ENCODE measurements at regions not wholly inside any gene's neighbourhood (a gene's known extent, or its start where the extent isn't known, plus 50 kb on each side); places are given as distances from the start of the nearest gene placed in this dataset.

DNA sequence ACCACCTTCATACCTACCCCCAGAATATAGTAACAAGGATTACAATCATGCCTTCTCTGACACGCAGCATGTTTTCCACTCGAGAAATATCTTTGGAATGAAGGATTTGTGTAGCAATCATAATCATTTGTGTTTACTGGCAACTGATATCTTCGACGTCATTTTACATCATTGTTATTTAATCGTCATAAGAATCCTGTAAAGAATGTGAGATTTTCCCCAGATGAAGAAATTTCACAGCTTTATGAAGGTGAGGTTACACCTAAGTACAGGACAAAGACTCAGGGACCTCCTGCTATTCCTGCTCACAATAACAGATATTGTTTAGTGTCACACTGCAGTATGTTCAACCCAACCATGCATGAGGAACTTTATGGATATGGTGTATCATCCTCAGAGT, 198.2 kb upstream of the LDB2 start:
- no peak for TF ChIP-seq MYC (IDR thresholded peaks at IDR 0.05; ENCODE audit: low read depth, low read length)
- TF ChIP-seq, protein P1, sequence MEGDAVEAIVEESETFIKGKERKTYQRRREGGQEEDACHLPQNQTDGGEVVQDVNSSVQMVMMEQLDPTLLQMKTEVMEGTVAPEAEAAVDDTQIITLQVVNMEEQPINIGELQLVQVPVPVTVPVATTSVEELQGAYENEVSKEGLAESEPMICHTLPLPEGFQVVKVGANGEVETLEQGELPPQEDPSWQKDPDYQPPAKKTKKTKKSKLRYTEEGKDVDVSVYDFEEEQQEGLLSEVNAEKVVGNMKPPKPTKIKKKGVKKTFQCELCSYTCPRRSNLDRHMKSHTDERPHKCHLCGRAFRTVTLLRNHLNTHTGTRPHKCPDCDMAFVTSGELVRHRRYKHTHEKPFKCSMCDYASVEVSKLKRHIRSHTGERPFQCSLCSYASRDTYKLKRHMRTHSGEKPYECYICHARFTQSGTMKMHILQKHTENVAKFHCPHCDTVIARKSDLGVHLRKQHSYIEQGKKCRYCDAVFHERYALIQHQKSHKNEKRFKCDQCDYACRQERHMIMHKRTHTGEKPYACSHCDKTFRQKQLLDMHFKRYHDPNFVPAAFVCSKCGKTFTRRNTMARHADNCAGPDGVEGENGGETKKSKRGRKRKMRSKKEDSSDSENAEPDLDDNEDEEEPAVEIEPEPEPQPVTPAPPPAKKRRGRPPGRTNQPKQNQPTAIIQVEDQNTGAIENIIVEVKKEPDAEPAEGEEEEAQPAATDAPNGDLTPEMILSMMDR (IDR thresholded peaks at IDR 0.05; ENCODE audit: low read depth, low read length), result no peak
- no peak for TF ChIP-seq POLR2A (IDR thresholded peaks at IDR 0.05; ENCODE audit: extremely low read depth, insufficient read length)
- TF ChIP-seq, protein P2, sequence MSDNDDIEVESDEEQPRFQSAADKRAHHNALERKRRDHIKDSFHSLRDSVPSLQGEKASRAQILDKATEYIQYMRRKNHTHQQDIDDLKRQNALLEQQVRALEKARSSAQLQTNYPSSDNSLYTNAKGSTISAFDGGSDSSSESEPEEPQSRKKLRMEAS (IDR thresholded peaks at IDR 0.05; ENCODE audit: low read depth, low read length), result no peak
- no peak for DNase-seq (ENCODE audit: low read depth)
- H3K4me3 ChIP-seq (ENCODE audit: low read depth, low read length), result no peak overlapping the region

DNA sequence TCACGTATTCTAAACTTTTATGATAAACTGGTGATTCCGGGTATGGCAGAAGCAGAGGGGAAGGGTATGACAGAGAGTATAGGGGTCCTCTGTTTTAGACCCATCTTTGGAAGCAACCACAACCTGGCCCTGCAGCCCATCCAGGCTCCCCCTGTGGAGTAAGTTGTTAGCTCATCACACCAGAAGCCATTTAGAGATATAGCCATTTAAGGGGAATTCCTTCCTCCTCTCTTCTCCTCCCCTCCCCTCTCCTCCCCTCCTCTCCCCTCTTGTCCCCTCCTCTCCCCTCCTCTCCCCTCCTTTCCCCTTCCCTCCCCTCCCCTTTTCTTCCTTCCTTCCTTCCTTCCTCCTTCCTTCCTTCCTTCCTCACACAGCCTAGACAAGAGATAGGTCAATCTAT, 197.3 kb upstream of the LDB2 start:
- TF ChIP-seq POLR2A (IDR thresholded peaks at IDR 0.05; ENCODE audit: extremely low read depth, insufficient read length) (no peak), MYC (IDR thresholded peaks at IDR 0.05; ENCODE audit: low read depth, low read length) (no peak)
- TF ChIP-seq, protein P1 (IDR thresholded peaks at IDR 0.05; ENCODE audit: low read depth, low read length), result no peak

DNA sequence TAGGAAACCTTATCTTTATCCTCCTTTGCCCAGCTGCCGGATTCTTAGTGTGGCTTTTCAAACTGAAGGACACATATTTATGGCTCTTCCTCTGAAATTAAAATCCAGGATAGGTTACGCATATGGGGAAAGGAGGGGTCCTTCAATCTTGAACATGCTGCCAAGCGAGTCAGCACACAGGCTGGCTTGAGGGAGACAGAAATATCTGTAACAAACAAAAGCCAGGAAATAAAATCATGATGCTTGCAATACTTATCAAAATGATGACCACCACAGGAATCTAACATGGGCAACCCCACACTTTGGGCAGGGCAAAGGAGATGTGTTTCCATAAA, 196.4 kb upstream of the LDB2 start:
- no peak overlapping the region for H3K4me3 ChIP-seq (ENCODE audit: low read depth, low read length)
- TF ChIP-seq, protein P2 (IDR thresholded peaks at IDR 0.05; ENCODE audit: low read depth, low read length), result no peak
- TF ChIP-seq, protein P1 (IDR thresholded peaks at IDR 0.05; ENCODE audit: low read depth, low read length), result no peak
- no peak for TF ChIP-seq POLR2A (IDR thresholded peaks at IDR 0.05; ENCODE audit: extremely low read depth, insufficient read length)
- no peak for TF ChIP-seq MYC (IDR thresholded peaks at IDR 0.05; ENCODE audit: low read depth, low read length)
- DNase-seq (ENCODE audit: low read depth), result no peak

More for the DNA sequence above, 197.3 kb upstream of the LDB2 start:
- no peak overlapping the region for H3K4me3 ChIP-seq (ENCODE audit: low read depth, low read length)
- DNase-seq (ENCODE audit: low read depth), result no peak

DNA sequence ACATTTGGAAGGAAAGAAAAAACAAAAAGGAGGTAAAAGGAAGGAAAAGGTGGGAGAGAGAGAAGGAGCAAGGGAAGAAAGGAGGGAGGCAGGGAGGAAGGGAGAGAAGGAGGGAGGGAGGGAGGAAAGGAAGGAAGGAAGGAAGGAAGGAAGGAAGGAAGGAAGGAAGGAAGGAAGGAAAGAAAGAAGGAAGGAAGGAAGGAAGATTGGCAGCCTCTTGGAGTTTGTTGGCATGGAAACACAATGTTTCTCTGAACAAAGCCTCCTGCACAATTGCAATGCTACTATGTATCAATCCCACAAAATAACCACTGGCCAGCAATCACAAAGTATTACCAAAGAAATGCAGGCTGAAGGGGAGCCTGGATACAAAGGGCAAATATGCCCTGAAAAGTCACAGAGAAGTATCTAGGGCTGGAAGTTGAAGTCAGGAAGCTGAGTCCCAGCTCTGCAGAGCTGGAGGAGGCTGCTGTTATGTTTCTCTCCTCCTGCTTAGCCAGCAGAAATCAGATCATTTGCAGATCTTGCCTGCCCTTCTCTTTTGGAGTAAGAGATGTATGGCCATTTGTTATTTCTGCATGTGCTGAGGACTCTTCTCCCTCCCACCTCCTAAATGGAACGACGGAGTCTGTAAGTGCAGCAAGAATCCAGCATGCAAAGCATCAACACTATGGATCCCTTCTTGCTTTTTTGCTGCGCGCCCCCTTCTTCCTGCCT, 195.9 kb upstream of the LDB2 start:
- no peak overlapping the region for H3K4me3 ChIP-seq (ENCODE audit: low read depth, low read length)
- TF ChIP-seq, protein P2 (IDR thresholded peaks at IDR 0.05; ENCODE audit: low read depth, low read length), result no peak
- TF ChIP-seq POLR2A (IDR thresholded peaks at IDR 0.05; ENCODE audit: extremely low read depth, insufficient read length) (no peak), MYC (IDR thresholded peaks at IDR 0.05; ENCODE audit: low read depth, low read length) (no peak)
- no peak for DNase-seq (ENCODE audit: low read depth)

DNA sequence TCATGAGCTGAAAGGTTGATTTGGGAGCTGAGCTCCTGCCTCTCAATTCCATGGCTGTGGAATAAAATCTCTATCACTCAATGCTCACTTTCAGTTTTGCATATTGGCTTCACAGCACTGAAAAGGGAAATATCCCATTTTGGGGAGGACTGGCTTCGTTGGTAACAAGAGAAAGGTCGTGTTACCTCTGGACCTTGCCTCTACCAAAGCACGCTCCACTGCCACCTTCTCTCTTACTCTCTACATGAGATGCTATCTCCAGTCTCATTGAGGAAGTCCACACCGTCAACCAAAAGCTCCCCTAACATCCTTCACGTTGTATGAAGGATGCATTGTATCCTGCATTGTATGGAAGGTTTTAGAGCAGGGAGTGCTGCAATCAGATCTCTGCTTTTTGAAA, 195.0 kb upstream of the LDB2 start:
- no peak overlapping the region for H3K4me3 ChIP-seq (ENCODE audit: low read depth, low read length)

DNA sequence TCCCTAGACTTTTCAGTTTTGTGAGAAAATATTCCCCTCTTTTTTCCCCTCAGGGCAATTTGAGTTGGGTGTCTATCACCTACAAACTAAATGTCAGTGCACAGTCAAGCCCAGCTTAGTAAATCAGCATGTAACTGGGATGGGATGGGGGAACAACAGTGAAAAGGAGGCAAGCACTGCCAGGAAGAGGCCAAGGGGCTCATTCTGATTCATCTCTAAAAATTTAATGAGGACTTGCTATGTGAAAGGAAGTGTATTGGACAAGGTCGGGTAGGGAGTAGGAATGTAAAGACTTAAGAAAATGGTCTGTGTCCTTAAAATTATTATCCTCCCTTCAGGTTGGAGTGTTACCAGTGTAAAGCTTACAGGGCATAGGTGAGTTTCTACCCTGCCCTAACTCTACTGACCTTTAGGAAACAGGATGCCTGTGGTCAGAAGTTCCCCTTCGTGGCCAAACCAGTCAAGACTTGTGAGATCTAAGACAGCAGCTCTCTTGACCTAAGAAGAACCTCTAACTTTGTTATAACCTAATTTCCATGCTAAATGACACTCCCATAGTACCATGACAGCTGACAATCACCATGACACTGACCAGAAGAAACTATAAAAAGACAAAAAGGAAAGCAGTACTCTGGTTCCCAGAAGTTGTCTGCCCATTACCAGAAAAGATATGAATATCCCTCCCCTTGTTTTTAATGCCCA, 194.4 kb upstream of the LDB2 start:
- TF ChIP-seq MYC (IDR thresholded peaks at IDR 0.05; ENCODE audit: low read depth, low read length), result no peak
- TF ChIP-seq, protein P1 (IDR thresholded peaks at IDR 0.05; ENCODE audit: low read depth, low read length), result no peak
- TF ChIP-seq, protein P2 (IDR thresholded peaks at IDR 0.05; ENCODE audit: low read depth, low read length), result no peak
- no peak for TF ChIP-seq POLR2A (IDR thresholded peaks at IDR 0.05; ENCODE audit: extremely low read depth, insufficient read length)
- H3K4me3 ChIP-seq (ENCODE audit: low read depth, low read length), result no peak overlapping the region
- DNase-seq (ENCODE audit: low read depth), result no peak

More for the DNA sequence above, 195.0 kb upstream of the LDB2 start:
- DNase-seq (ENCODE audit: low read depth), result no peak
- no peak for TF ChIP-seq MYC (IDR thresholded peaks at IDR 0.05; ENCODE audit: low read depth, low read length)
- TF ChIP-seq, protein P2 (IDR thresholded peaks at IDR 0.05; ENCODE audit: low read depth, low read length), result no peak
- TF ChIP-seq, protein P1 (IDR thresholded peaks at IDR 0.05; ENCODE audit: low read depth, low read length), result no peak
